Activated T-cell treated with anti-CD3 and anti-CD28 coated beads, Interleukin-2, amount 50 U/mL, for 72 hours (primary cell): ENCODE measurements at regions not wholly inside any gene's neighbourhood (a gene's known extent, or its start where the extent isn't known, plus 50 kb on each side); places are given as distances from the start of the nearest gene placed in this dataset.
"Not testable (repeated sequence)": the region's sequence is repeated elsewhere in the genome, so short reads cannot be mapped to it uniquely, and the experiment has no call there.

Experiments
- ATAC-seq, 2 donors: fragments of 150-1000 bp; cut with Tn5 transposase; replicated peaks in 1 of 2; 2 replicates each; pipeline ENCODE4 v1.10.0; 2021; ENCODE audit warnings: moderate library complexity in 2 of 2, mild to moderate bottlenecking in 1 of 2
- DNase-seq, 2 donors: peaks; one replicate each; pipeline ENCODE4 v3.0.0; 2021 to 2022; ENCODE audit warnings: mixed read lengths in 1 of 2
- H3K27ac Mint-ChIP-seq: one replicate; pipeline ENCODE4 v1.8.0; 2022; ENCODE audit warnings: mild to moderate bottlenecking, moderate library complexity, mixed read lengths
- H3K27me3 Mint-ChIP-seq: one replicate; pipeline ENCODE4 v1.8.0; 2022; ENCODE audit warnings: low read depth, mixed read lengths
- H3K36me3 Mint-ChIP-seq, 2 donors: one replicate each; pipeline ENCODE4 v1.8.0; 2022; ENCODE audit warnings: mixed read lengths in 2 of 2, mild to moderate bottlenecking in 1 of 2; ENCODE audit not compliant: insufficient read depth in 2 of 2
- H3K4me1 Mint-ChIP-seq: one replicate; pipeline ENCODE4 v1.8.0; 2022; ENCODE audit warnings: low read depth, mixed read lengths
- H3K4me3 Mint-ChIP-seq, 2 donors: one replicate each; pipeline ENCODE4 v1.8.0; 2022; ENCODE audit warnings: mild to moderate bottlenecking in 2 of 2, mixed read lengths in 2 of 2, moderate library complexity in 2 of 2
- H3K9me3 Mint-ChIP-seq, 2 donors: one replicate each; pipeline ENCODE4 v1.8.0; 2022; ENCODE audit warnings: mixed read lengths in 2 of 2

DNA sequence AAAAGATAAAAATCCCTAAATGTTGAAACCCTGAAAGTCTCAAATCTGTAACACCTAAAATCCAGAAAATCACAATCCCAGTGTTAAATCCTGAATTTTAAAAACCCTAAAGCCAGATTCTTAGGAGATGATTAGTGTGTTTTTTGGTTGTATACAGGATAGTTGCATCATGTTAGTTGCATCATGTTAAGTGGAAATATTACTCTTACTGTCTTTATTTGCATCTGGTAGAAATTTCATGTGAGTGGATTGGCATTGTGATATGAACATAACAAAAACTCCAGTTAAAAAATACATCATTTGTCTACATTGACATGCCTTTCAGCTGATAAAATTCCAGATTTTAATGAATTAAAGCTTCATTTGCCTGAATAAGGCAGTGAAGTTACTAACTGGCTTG is 683.1 kb upstream of the ACVR2A start:
- Mint-ChIP-seq H3K27ac (no peak overlapping the region), H3K36me3 (no peaks in the 10 kb centered on the region), H3K27me3 (no peaks in the 10 kb centered on the region), H3K4me1 (no peaks in the 10 kb centered on the region), H3K9me3 (peaks cover 0 to 2% of the 10 kb centered on the region in 2 donors), H3K4me3 (no peak overlapping the region)
- DNase-seq (no peak), ATAC-seq (no peak)

DNA sequence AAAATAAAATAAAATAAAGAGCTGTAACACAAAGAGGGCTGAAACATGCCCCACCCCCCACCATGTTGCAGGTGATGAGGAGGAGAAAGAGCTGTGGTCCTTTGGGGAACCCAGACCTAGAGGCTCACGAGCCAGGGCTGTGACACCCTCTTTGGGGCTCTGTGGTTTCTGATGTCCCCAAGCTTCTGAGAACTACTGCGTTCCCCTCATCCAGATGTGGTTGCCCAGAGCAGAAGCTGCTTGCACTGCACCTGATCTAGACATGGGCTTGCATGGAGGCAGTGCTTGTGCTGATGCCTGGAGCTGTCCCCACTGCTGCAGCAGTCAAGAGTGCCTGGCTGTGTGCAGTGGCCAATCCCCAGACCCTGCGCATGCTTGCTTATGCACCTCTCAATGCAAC is 687.9 kb upstream of the ACVR2A start:
- Mint-ChIP-seq H3K4me3 (no peak overlapping the region), H3K27ac (no peak overlapping the region), H3K36me3 (peaks cover 0 to 3% of the 10 kb centered on the region in 2 donors), H3K9me3 (peaks cover 0 to 4% of the 10 kb centered on the region in 2 donors), H3K4me1 (no peaks in the 10 kb centered on the region), H3K27me3 (no peaks in the 10 kb centered on the region)
- DNase-seq (no peak), ATAC-seq (no peak)

DNA sequence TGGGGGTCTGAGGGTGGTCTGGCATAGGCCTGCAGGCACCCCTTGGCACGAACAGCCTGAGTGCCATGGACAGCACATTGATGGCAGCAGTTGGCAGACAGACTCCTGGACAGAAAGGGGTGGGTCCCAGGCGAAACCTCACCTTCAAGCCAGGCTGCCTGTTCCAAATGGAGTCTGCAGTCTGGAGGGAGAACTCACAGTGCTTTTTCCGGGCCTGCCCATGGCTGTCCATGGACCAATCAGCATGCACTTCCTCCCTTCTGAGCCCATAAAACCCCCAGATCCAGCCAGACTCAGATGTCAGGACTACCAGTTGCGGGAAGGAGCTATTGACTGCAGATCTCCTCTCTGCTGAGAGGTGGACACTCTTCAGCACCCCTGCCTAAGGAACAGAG is 694.6 kb upstream of the ACVR2A start:
- DNase-seq (no peak), ATAC-seq (no peak)
- peaks cover 0 to 5% of the 10 kb centered on the region in 2 donors for H3K36me3 Mint-ChIP-seq
- H3K4me1 Mint-ChIP-seq, result no peaks in the 10 kb centered on the region
- H3K4me3 Mint-ChIP-seq, result no peak overlapping the region
- no peak overlapping the region for H3K27ac Mint-ChIP-seq
- H3K9me3 Mint-ChIP-seq, result peaks cover 0 to 4% of the 10 kb centered on the region in 2 donors
- H3K27me3 Mint-ChIP-seq, result no peaks in the 10 kb centered on the region

DNA sequence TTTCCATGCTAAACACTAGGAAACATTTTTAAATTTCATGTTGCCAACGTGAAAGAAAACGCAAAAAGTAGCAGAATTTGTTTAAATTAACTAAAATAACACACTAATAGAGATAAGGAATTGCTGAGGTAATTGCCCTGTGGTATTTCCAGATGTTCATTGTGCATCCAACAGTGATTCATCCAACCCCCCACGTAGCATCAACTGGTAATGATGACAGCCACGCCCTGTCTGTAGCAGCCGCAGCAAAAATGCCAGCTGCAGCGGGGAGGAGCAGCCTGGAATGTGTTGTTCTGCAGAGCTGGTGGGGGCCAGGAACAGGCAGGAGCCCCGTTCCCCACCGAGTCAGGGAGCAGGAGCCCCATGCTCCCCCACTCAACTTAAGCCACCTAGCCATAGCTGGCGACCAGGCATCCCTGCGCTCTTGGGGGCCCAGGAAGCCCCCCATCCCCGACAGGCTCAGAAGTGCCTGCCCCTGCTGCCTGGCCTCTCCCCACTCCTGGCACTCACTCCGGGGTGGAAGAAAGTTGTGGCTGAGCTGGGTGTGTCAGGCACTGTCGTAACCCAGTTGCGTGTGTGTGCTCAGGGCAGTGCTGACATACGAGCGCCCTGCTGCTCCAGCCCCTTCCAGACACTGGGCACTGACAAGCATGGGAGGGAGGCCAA is 695.1 kb upstream of the ACVR2A start:
- H3K27ac Mint-ChIP-seq, result no peak overlapping the region
- DNase-seq (no peak), ATAC-seq (no peak)
- H3K9me3 Mint-ChIP-seq, result peaks cover 0 to 4% of the 10 kb centered on the region in 2 donors
- no peaks in the 10 kb centered on the region for H3K27me3 Mint-ChIP-seq
- no peak overlapping the region for H3K4me3 Mint-ChIP-seq
- peaks cover 0 to 5% of the 10 kb centered on the region in 2 donors for H3K36me3 Mint-ChIP-seq
- no peaks in the 10 kb centered on the region for H3K4me1 Mint-ChIP-seq

DNA sequence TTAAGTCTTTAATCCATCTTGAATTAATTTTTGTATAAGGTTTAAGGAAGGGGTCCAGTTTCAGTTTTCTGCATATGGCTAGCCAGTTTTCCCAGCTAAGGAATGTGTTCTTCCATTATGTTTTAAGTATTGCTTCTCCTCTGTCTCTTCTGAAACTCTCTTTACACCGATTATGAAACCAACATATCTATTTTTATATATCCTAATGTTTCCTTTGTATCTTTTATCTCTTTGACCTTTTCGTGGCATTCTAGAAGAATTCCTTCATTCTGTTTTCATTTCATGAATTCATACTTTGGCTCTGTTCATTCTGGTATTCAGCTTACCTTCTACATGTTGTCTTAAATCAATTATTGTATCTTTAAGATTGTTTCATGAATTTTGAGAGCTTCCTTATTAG is 697.0 kb upstream of the ACVR2A start:
- ATAC-seq, result no peak
- no peak overlapping the region for H3K4me3 Mint-ChIP-seq
- no peaks in the 10 kb centered on the region for H3K27me3 Mint-ChIP-seq
- H3K9me3 Mint-ChIP-seq, result peaks cover 0 to 2% of the 10 kb centered on the region in 2 donors
- H3K36me3 Mint-ChIP-seq, result peaks cover 0 to 2% of the 10 kb centered on the region in 2 donors
- H3K27ac Mint-ChIP-seq, result no peak overlapping the region
- H3K4me1 Mint-ChIP-seq, result no peaks in the 10 kb centered on the region
- no peak for DNase-seq

DNA sequence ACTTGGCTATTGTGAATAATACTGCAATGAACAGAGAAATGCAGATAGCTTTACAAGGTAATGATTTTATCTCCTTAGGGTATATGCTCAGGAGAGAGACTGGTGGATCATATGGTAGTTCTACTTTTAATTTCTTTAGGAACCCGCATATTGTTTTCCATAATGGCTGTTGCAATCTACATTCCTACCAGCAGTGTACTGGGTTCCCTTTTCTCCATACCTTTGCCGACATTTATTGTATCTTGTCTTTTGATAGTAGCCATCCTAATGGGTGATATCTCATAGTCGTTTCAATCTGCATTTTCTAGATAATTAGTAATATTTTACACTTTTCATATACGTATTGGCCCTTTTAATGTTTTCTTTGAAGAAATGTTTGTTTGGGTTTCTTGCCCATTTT is 702.9 kb upstream of the ACVR2A start:
- H3K36me3 Mint-ChIP-seq, result no peaks in the 10 kb centered on the region
- no peak for ATAC-seq
- H3K4me1 Mint-ChIP-seq, result no peaks in the 10 kb centered on the region
- H3K9me3 Mint-ChIP-seq, result peaks cover 0 to 1% of the 10 kb centered on the region in 2 donors
- H3K4me3 Mint-ChIP-seq, result no peak overlapping the region
- DNase-seq, result no peak
- H3K27ac Mint-ChIP-seq, result no peak overlapping the region
- H3K27me3 Mint-ChIP-seq, result peaks cover 5% of the 10 kb centered on the region

DNA sequence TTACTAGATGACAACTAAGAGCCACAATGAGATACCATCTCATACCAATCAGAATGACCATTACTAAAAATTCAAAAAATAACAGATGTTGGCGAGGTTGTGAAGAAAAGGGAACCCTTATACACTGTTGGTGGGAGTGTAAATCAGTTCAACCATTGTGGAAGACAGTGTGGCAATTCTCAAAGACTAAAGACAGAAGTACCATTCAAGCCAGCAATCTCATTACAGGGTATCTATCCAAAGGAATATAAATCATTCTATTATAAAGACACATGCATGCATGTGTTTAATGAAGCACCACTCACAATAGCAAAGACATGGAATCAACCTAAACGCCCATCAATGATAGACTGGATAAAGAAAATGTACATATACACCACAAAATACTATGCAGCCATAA is 705.1 kb upstream of the ACVR2A start:
- not testable (repeated sequence) for H3K4me3 Mint-ChIP-seq, H3K27me3 Mint-ChIP-seq, H3K9me3 Mint-ChIP-seq, H3K27ac Mint-ChIP-seq, ATAC-seq, H3K36me3 Mint-ChIP-seq, H3K4me1 Mint-ChIP-seq, DNase-seq

DNA sequence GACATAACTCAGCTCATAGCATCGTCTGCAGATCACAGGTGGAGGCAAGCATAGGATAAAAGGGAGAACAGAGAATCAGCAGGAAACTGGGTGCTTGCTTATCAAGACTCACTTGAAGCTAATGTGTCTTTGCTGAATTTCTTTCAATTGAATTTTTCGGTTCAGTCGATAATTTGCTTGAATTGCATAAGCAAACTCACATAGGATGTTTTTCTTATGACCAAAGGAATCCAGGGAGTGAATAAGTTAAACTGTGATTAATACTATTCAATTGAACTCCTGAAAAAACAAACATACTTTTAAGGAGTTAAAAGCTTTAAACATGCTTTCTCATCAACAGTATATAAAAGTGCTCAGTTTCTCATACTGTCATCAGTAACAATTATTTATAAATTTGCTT is 707.1 kb upstream of the ACVR2A start:
- H3K4me1 Mint-ChIP-seq, result no peaks in the 10 kb centered on the region
- no peaks in the 10 kb centered on the region for H3K36me3 Mint-ChIP-seq
- no peak overlapping the region for H3K27ac Mint-ChIP-seq
- H3K9me3 Mint-ChIP-seq, result peaks cover 0 to 1% of the 10 kb centered on the region in 2 donors
- ATAC-seq (no peak), DNase-seq (no peak)
- H3K4me3 Mint-ChIP-seq, result no peak overlapping the region
- H3K27me3 Mint-ChIP-seq, result peaks cover 14% of the 10 kb centered on the region

DNA sequence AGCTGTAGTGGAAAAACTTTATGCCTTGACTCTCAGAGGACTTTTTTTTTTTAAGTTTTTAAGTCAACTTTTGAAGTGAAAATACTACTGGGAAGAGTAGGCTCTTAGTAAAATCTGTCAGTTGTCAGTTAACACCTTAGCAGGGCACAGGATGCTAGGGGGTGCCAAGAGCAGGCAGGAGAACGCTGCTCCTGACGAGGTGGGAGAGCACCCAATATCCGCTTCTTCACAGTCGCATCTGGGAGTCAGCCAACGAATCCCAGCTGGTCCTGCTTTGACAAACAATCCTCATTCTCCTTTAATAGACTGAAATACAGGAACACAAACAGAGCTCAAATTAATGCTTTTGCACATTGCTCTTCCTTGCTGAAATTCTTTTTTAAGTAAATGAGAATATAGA is 709.5 kb upstream of the ACVR2A start:
- Mint-ChIP-seq H3K4me3 (no peak overlapping the region), H3K9me3 (peaks cover 0 to 1% of the 10 kb centered on the region in 2 donors), H3K27me3 (peaks cover 14% of the 10 kb centered on the region), H3K36me3 (no peaks in the 10 kb centered on the region), H3K27ac (no peak overlapping the region), H3K4me1 (no peaks in the 10 kb centered on the region)
- no peak for DNase-seq
- no peak for ATAC-seq

DNA sequence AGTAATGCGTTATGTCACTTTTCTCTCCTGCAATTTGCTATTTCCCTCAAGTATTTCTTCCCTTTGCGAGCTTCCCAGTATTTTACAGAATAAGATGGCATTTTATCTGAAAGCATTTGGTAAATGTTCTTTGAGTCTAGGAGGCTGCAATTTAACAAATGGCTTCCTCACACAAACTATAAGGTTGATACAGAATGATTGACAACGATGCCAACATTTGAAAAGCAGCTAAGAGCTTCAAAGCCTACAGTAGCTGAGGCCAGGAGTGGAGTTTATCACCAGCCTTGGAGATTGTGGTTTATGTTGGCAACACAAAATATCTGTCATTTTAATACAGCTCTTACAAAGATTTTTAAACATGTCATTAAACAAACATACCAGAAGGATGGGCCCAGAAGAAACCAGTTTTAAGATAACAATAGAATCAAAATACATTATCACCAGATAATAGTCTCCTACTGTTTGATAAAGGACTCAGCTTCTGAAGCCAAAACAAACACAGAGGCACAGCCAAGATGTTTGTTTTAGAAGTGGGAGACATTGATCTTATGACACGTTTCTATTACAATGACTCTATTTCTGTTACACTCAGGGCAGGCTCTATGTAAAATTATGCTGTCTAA is 711.4 kb upstream of the ACVR2A start:
- ATAC-seq, result no peak
- no peaks in the 10 kb centered on the region for H3K36me3 Mint-ChIP-seq
- no peak overlapping the region for H3K27ac Mint-ChIP-seq
- no peaks in the 10 kb centered on the region for H3K4me1 Mint-ChIP-seq
- no peak overlapping the region for H3K4me3 Mint-ChIP-seq
- no peak for DNase-seq
- no peaks in the 10 kb centered on the region for H3K9me3 Mint-ChIP-seq
- H3K27me3 Mint-ChIP-seq, result peaks cover 8% of the 10 kb centered on the region

DNA sequence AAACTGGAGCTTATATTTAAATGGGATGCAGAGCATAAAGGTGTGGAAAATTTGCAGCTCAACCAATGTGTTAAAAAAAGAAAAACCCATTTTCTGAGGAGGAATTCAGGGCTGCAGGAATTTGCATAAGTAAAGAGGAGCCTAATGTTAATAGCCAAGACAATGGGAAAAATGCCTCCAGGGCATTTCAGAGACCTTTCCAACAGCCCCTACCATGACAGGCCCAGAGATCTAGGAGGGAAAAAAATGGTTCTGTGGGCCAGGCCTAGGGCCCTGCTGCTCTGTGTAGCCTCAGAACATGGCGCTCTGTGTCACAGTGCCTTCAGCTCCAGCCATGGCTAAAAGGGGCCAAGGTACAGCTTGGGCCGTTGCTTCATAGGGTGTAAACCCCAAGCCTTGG is 719.7 kb upstream of the ACVR2A start:
- H3K9me3 Mint-ChIP-seq, result peaks cover 8 to 12% of the 10 kb centered on the region in 2 donors
- H3K4me3 Mint-ChIP-seq, result no peak overlapping the region
- no peak for ATAC-seq
- H3K27ac Mint-ChIP-seq, result no peak overlapping the region
- H3K4me1 Mint-ChIP-seq, result no peaks in the 10 kb centered on the region
- DNase-seq, result no peak
- H3K36me3 Mint-ChIP-seq, result peaks cover 0 to 7% of the 10 kb centered on the region in 2 donors
- H3K27me3 Mint-ChIP-seq, result no peaks in the 10 kb centered on the region

DNA sequence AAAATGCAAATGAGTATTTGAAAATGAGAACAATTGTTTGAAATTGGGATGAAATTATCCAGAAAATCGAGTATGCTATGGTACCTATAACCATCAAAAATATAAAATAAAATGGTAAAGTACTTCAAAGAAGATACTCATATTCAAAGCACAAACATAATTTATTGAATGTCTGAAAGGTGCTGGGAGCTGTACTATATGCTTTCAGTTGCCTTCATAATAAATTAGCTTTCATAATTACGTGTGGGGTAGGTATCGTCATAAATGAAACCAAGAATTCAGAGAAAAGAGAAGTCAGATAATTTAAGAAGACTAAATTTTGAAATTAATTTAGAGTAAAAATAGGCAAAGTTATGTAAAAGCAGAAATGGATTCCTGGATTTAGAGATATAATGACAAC is 721.9 kb upstream of the ACVR2A start:
- H3K4me1 Mint-ChIP-seq, result no peaks in the 10 kb centered on the region
- H3K27ac Mint-ChIP-seq, result no peak overlapping the region
- DNase-seq (no peak), ATAC-seq (no peak)
- peaks cover 8 to 12% of the 10 kb centered on the region in 2 donors for H3K9me3 Mint-ChIP-seq
- H3K27me3 Mint-ChIP-seq, result no peaks in the 10 kb centered on the region
- H3K36me3 Mint-ChIP-seq, result peaks cover 0 to 7% of the 10 kb centered on the region in 2 donors
- H3K4me3 Mint-ChIP-seq, result no peak overlapping the region

DNA sequence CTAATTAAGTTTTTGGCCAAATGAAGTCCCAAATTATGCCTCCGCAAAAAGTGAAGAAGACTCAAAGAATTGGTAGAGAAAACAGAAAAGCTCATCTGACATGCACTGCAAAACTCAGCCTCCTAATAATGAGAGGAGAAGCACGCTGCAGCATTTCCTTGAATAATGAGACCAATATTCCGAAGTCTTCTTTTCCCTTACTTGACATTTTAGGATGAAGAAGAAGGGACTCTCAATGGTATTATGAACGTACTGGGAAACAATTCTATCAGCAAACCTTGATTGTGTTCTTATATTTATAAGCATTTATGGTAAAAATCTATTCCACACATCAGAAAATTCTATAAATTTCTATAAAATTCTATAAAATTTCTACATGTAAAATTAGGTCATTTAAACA is 733.9 kb upstream of the ACVR2A start:
- peaks cover 1 to 4% of the 10 kb centered on the region in 2 donors for H3K9me3 Mint-ChIP-seq
- no peak overlapping the region for H3K27ac Mint-ChIP-seq
- H3K36me3 Mint-ChIP-seq, result no peaks in the 10 kb centered on the region
- DNase-seq (no peak), ATAC-seq (no peak)
- H3K4me1 Mint-ChIP-seq, result no peaks in the 10 kb centered on the region
- H3K4me3 Mint-ChIP-seq, result no peak overlapping the region
- no peaks in the 10 kb centered on the region for H3K27me3 Mint-ChIP-seq

DNA sequence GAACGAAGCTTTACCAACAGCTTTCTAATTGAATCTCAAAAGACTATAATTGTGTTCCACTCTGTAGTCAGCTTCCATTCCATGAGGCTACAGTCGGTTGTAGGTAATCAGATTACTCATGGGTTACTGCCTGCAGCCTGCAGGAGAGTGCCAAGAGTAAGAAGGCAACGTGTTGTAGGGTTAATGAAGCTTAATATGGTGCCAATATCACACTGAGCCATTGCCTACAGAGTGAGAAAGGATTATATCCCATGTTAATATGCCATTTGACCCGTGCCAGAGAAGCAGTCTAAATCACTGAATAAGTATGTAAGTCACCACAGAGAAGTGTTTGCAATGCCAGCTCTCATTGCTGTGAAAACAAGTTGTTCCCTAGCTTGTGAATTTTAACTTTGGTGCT is 734.5 kb upstream of the ACVR2A start:
- Mint-ChIP-seq H3K36me3 (no peaks in the 10 kb centered on the region), H3K4me1 (no peaks in the 10 kb centered on the region), H3K4me3 (no peak overlapping the region), H3K27ac (no peak overlapping the region), H3K9me3 (peaks cover 2 to 4% of the 10 kb centered on the region in 2 donors), H3K27me3 (no peaks in the 10 kb centered on the region)
- ATAC-seq (no peak), DNase-seq (no peak)
